ENCODE measurements at regions not wholly inside any gene's neighbourhood (a gene's known extent, or its start where the extent isn't known, plus 50 kb on each side); places are given as distances from the start of the nearest gene placed in this dataset.

- Histone ChIP-seq H3K4me1 (no peaks in the 10 kb centered on the region), H3K4me3 (replicated peaks in 1 of 3) (no peak overlapping the region), H3K27me3 (no peaks in the 10 kb centered on the region), H3K9me3 (no peaks in the 10 kb centered on the region), H3K36me3 (no peaks in the 10 kb centered on the region), H3K27ac (no peak overlapping the region)
- no peak for TF ChIP-seq CTCF (IDR thresholded peaks at IDR 0.05)
- TF ChIP-seq POLR2A (IDR thresholded peaks at IDR 0.05), result no peak
- intact Hi-C loops (cut with DNase I), result no loop called here
- DNase-seq, result no peak
- WGBS, 2 donors, result 90 to 91% methylated on average over 3 of the region's 3 CpGs
Measured at GRCh38 chr17:72258711-72259110, 137.9 kb downstream of the SOX9 start.

- TF ChIP-seq POLR2A (IDR thresholded peaks at IDR 0.05) (no peak), CTCF (IDR thresholded peaks at IDR 0.05) (no peak)
- Histone ChIP-seq H3K27me3 (no peaks in the 10 kb centered on the region), H3K9me3 (no peaks in the 10 kb centered on the region), H3K27ac (no peak overlapping the region), H3K36me3 (no peaks in the 10 kb centered on the region), H3K4me3 (replicated peaks in 1 of 3) (no peak overlapping the region), H3K4me1 (peaks cover 0 to 4% of the 10 kb centered on the region in 2 donors)
- DNase-seq, result no peak
- WGBS, 2 donors, result 85 to 89% methylated on average over 6 of the region's 6 CpGs
- intact Hi-C loops (cut with DNase I), result no loop called here
Measured at GRCh38 chr17:72259922-72260321, 139.1 kb downstream of the SOX9 start.

GRCh38 chr17:72262766-72263165 is 141.9 kb downstream of the SOX9 start:
- no peaks in the 10 kb centered on the region for H3K27me3 ChIP-seq
- H3K4me3 ChIP-seq (replicated peaks in 1 of 3), result no peak overlapping the region
- H3K27ac ChIP-seq, result no peak overlapping the region
- TF ChIP-seq POLR2A (IDR thresholded peaks at IDR 0.05), result no peak
- TF ChIP-seq CTCF (IDR thresholded peaks at IDR 0.05), result no peak
- intact Hi-C loops (cut with DNase I), result no loop called here
- no peaks in the 10 kb centered on the region for H3K36me3 ChIP-seq
- H3K4me1 ChIP-seq, result peaks cover 0 to 12% of the 10 kb centered on the region in 2 donors
- DNase-seq, result no peak
- H3K9me3 ChIP-seq, result no peaks in the 10 kb centered on the region

- TF ChIP-seq POLR2A (IDR thresholded peaks at IDR 0.05) (no peak), CTCF (IDR thresholded peaks at IDR 0.05) (no peak)
- H3K27ac ChIP-seq, result peak overlapping the region in 2 of 3 donors; percentile 3 to 56
- no peaks in the 10 kb centered on the region for H3K27me3 ChIP-seq
- peaks cover 0 to 12% of the 10 kb centered on the region in 2 donors for H3K4me1 ChIP-seq
- H3K4me3 ChIP-seq (replicated peaks in 1 of 3), result no peak overlapping the region
- DNase-seq, result peak; percentile 14 to 33
- H3K36me3 ChIP-seq, result no peaks in the 10 kb centered on the region
- WGBS, 2 donors, result 50 to 55% methylated on average over 4 of the region's 4 CpGs
- intact Hi-C loops (cut with DNase I), result no loop called here
- H3K9me3 ChIP-seq, result no peaks in the 10 kb centered on the region
Measured at GRCh38 chr17:72264682-72265405, 144.0 kb downstream of the SOX9 start.

GRCh38 chr17:72266112-72266775 is 145.4 kb downstream of the SOX9 start:
- DNase-seq, result no peak
- intact Hi-C loops (cut with DNase I), result no loop called here
- TF ChIP-seq POLR2A (IDR thresholded peaks at IDR 0.05) (no peak), CTCF (IDR thresholded peaks at IDR 0.05) (no peak)
- Histone ChIP-seq H3K9me3 (no peaks in the 10 kb centered on the region), H3K4me3 (replicated peaks in 1 of 3) (no peak overlapping the region), H3K27me3 (no peaks in the 10 kb centered on the region), H3K36me3 (no peaks in the 10 kb centered on the region), H3K27ac (no peak overlapping the region), H3K4me1 (peaks cover 0 to 12% of the 10 kb centered on the region in 2 donors)
- WGBS, 2 donors, result 72 to 75% methylated on average over 13 of the region's 13 CpGs

Measured in thyroid gland (tissue), 4 donors.